CD14-positive monocyte (primary cell): ENCODE measurements at regions not wholly inside any gene's neighbourhood (a gene's known extent, or its start where the extent isn't known, plus 50 kb on each side); places are given as distances from the start of the nearest gene placed in this dataset.

Experiments
- DNase-seq, 3 donors: peaks; one replicate each; pipeline ENCODE4 v3.0.0-alpha.2; 2011 to 2022
- H2AFZ ChIP-seq: 2 replicates; pipeline ENCODE4 v1.6.0; 2012; ENCODE audit warnings: mild to moderate bottlenecking, low read depth, low read length, inconsistent platforms; ENCODE audit not compliant: insufficient read depth, poor library complexity, severe bottlenecking
- H3K27ac ChIP-seq, 2 donors: 1 replicate in 1 of 2; 2 replicates in 1 of 2; pipeline ENCODE4 v1.5.1; 2012 to 2013; ENCODE audit warnings: low read length in 2 of 2, control low read depth in 1 of 2, inconsistent platforms in 1 of 2, low read depth in 1 of 2, mild to moderate bottlenecking in 1 of 2
- H3K27me3 ChIP-seq, 2 donors: one replicate each; pipeline versions ENCODE4 v1.6.0 to v1.6.1; 2011 to 2013; ENCODE audit warnings: low read length in 2 of 2; ENCODE audit not compliant: control insufficient read depth in 2 of 2, insufficient read depth in 2 of 2
- H3K36me3 ChIP-seq, 2 donors: replicated peaks in 1 of 2; 1 replicate in 1 of 2; 2 replicates in 1 of 2; pipeline versions ENCODE4 v1.5.1 to v1.6.1; 2012 to 2013; ENCODE audit warnings: low read length in 2 of 2, control low read depth in 1 of 2, inconsistent platforms in 1 of 2, mild to moderate bottlenecking in 1 of 2; ENCODE audit not compliant: insufficient read depth in 2 of 2, control insufficient read depth in 1 of 2
- H3K4me1 ChIP-seq, 2 donors: 1 replicate in 1 of 2; 2 replicates in 1 of 2; pipeline versions ENCODE4 v1.5.1 to v1.6.1; 2012 to 2013; ENCODE audit warnings: low read length in 2 of 2, control low read depth in 1 of 2, inconsistent platforms in 1 of 2, mild to moderate bottlenecking in 1 of 2, moderate library complexity in 1 of 2; ENCODE audit not compliant: insufficient read depth in 2 of 2, control insufficient read depth in 1 of 2
- H3K4me2 ChIP-seq: replicated peaks from 2 replicates; pipeline ENCODE3; 2012; ENCODE audit warnings: low read length, moderate library complexity, mild to moderate bottlenecking; ENCODE audit not compliant: poor library complexity, severe bottlenecking; ENCODE audit errors: extremely low read depth
- H3K4me3 ChIP-seq, 3 experiments: fragments of 200-600 bp in 1 of 3; sonication (generic) in 1 of 3; replicated peaks in 1 of 3; 1 replicate in 2 of 3; 2 replicates in 1 of 3; pipeline ENCODE4 v1.5.1; 2011 to 2013; ENCODE audit warnings: low read length in 3 of 3, mild to moderate bottlenecking in 3 of 3, control low read depth in 2 of 3, low read depth in 2 of 3, inconsistent platforms in 1 of 3, moderate library complexity in 1 of 3
- H3K79me2 ChIP-seq: 2 replicates; pipeline ENCODE4 v1.6.0; 2012; ENCODE audit warnings: mild to moderate bottlenecking, control low read depth, inconsistent platforms, low read length, moderate library complexity; ENCODE audit not compliant: insufficient read depth
- H3K9ac ChIP-seq: 2 replicates; pipeline ENCODE4 v1.6.0; 2017; ENCODE audit warnings: low read length, mild to moderate bottlenecking; ENCODE audit not compliant: insufficient read depth, poor library complexity, severe bottlenecking
- H3K9me3 ChIP-seq, 2 donors: replicated peaks in 1 of 2; 1 replicate in 1 of 2; 2 replicates in 1 of 2; pipeline versions ENCODE4 v1.5.1 to v1.6.1; 2012 to 2013; ENCODE audit warnings: low read length in 2 of 2, control low read depth in 1 of 2; ENCODE audit not compliant: control insufficient read depth in 1 of 2, insufficient read depth in 1 of 2
- H4K20me1 ChIP-seq: 2 replicates; pipeline ENCODE4 v1.6.0; 2012; ENCODE audit warnings: mild to moderate bottlenecking, low read length, control low read depth, moderate library complexity; ENCODE audit not compliant: insufficient read depth
- H3K27ac Mint-ChIP-seq, 7 donors: one replicate each; pipeline ENCODE4 v1.8.0; 2020; ENCODE audit warnings: mild to moderate bottlenecking in 7 of 7, mixed read lengths in 7 of 7, moderate library complexity in 6 of 7, inconsistent platforms in 2 of 7
- H3K27me3 Mint-ChIP-seq, 3 donors: one replicate each; pipeline ENCODE4 v1.8.0; 2021 to 2022; ENCODE audit warnings: low read depth in 3 of 3, mild to moderate bottlenecking in 3 of 3, mixed read lengths in 3 of 3, moderate library complexity in 3 of 3, inconsistent platforms in 1 of 3
- H3K36me3 Mint-ChIP-seq, 2 donors: one replicate each; pipeline ENCODE4 v1.8.0; 2020; ENCODE audit warnings: mixed read lengths in 2 of 2, inconsistent platforms in 1 of 2, mild to moderate bottlenecking in 1 of 2
- H3K4me1 Mint-ChIP-seq: one replicate; pipeline ENCODE4 v1.8.0; 2020; ENCODE audit warnings: mild to moderate bottlenecking, mixed read lengths
- H3K4me3 Mint-ChIP-seq, 2 donors: one replicate each; pipeline ENCODE4 v1.8.0; 2020; ENCODE audit warnings: mild to moderate bottlenecking in 2 of 2, mixed read lengths in 2 of 2, moderate library complexity in 1 of 2
- H3K9me3 Mint-ChIP-seq, 7 donors: one replicate each; pipeline ENCODE4 v1.8.0; 2020 to 2022; ENCODE audit warnings: mixed read lengths in 7 of 7, mild to moderate bottlenecking in 6 of 7, moderate library complexity in 6 of 7, inconsistent platforms in 2 of 7
- WGBS: methylation state at CpG from one replicate; pipeline ENCODE4 v1.1.5; 2013; ENCODE audit warnings: missing lambda C conversion rate; ENCODE audit not compliant: insufficient coverage; 5-methylcytosine and 5-hydroxymethylcytosine counted together
- intact Hi-C, 2 donors: fragments of 100-400 bp; cut with micrococcal nuclease; formaldehyde crosslinking; loops; one replicate each; pipeline versions ENCODE4 v1.15.0 to v1.15.1; 2023
- TF ChIP-seq, protein P1 (sequence below): fragments of 200-600 bp; IDR thresholded peaks from one replicate; pipeline ENCODE4 v1.8.0; 2022; ENCODE audit warnings: antibody characterized with exemption, mild to moderate bottlenecking

DNA sequence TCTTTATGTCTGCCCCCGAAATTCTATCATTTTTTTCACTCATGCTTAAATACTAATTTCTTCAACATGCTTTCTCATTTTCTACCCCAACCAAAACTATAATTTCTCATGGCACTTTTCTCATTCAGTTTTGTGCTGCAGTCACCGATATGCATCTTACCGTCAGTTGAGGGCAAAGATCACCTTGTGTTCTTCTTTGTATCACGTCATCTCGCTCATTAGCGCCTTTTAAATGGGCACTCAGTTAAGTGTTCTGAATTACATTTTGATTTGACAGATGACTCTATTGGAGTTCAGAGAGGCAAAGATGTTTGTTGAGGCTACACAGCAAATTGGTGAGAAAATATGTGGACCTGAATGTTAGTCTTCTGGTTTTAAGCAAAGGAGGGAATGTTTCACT, 211.7 kb upstream of the GLRA1 start:
- H3K27ac Mint-ChIP-seq, result no peak overlapping the region
- H3K27me3 Mint-ChIP-seq, result peaks cover 0 to 3% (median 0%) of the 10 kb centered on the region in 3 donors
- DNase-seq, result no peak
- Histone ChIP-seq H2AFZ (no peak overlapping the region), H3K4me3 (no peak overlapping the region), H3K27me3 (no peaks in the 10 kb centered on the region), H3K4me2 (no peak overlapping the region), H3K9me3 (no peaks in the 10 kb centered on the region), H4K20me1 (no peaks in the 10 kb centered on the region), H3K9ac (no peak overlapping the region), H3K36me3 (no peaks in the 10 kb centered on the region), H3K79me2 (no peaks in the 10 kb centered on the region), H3K27ac (no peak overlapping the region), H3K4me1 (no peaks in the 10 kb centered on the region)
- WGBS, result 82% methylated on average over 6 of the region's 6 CpGs
- no peaks in the 10 kb centered on the region for H3K36me3 Mint-ChIP-seq
- TF ChIP-seq, protein P1, sequence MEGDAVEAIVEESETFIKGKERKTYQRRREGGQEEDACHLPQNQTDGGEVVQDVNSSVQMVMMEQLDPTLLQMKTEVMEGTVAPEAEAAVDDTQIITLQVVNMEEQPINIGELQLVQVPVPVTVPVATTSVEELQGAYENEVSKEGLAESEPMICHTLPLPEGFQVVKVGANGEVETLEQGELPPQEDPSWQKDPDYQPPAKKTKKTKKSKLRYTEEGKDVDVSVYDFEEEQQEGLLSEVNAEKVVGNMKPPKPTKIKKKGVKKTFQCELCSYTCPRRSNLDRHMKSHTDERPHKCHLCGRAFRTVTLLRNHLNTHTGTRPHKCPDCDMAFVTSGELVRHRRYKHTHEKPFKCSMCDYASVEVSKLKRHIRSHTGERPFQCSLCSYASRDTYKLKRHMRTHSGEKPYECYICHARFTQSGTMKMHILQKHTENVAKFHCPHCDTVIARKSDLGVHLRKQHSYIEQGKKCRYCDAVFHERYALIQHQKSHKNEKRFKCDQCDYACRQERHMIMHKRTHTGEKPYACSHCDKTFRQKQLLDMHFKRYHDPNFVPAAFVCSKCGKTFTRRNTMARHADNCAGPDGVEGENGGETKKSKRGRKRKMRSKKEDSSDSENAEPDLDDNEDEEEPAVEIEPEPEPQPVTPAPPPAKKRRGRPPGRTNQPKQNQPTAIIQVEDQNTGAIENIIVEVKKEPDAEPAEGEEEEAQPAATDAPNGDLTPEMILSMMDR, result no peak
- no peak overlapping the region for H3K4me3 Mint-ChIP-seq
- H3K4me1 Mint-ChIP-seq, result no peaks in the 10 kb centered on the region
- intact Hi-C loops, result no loop called here
- peaks cover 0 to 3% (median 0%) of the 10 kb centered on the region in 7 donors for H3K9me3 Mint-ChIP-seq

DNA sequence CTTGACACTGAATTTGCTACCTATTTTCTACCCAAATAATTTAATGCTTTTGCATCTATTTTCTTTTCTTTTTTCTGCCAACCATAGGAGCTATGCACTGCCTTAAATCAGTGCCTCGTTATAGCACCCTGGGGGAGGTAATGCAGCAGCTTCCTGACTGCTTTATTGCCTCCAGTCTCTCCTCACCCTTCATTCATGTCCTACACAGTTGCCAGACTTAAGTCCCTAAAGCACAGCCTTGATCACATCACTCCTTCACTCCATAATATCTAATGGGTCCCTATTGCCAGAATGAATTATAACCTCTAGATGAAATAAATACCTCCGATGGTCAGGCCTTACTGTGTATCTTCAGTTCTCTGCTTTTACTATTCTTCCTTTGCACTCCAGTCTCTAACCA, 211.2 kb upstream of the GLRA1 start:
- no peak overlapping the region for H3K27ac Mint-ChIP-seq
- Histone ChIP-seq H4K20me1 (no peaks in the 10 kb centered on the region), H3K36me3 (no peaks in the 10 kb centered on the region), H3K27me3 (no peaks in the 10 kb centered on the region), H3K9me3 (no peaks in the 10 kb centered on the region), H2AFZ (no peak overlapping the region), H3K9ac (no peak overlapping the region), H3K4me1 (no peaks in the 10 kb centered on the region), H3K4me3 (no peak overlapping the region), H3K4me2 (no peak overlapping the region), H3K27ac (no peak overlapping the region), H3K79me2 (no peaks in the 10 kb centered on the region)
- WGBS, result 86% methylated on average over 1 of the region's 2 CpGs
- no peak overlapping the region for H3K4me3 Mint-ChIP-seq
- DNase-seq, result no peak
- H3K27me3 Mint-ChIP-seq, result peaks cover 0 to 3% (median 0%) of the 10 kb centered on the region in 3 donors
- TF ChIP-seq, protein P1, result no peak
- H3K4me1 Mint-ChIP-seq, result no peaks in the 10 kb centered on the region
- H3K36me3 Mint-ChIP-seq, result no peaks in the 10 kb centered on the region
- H3K9me3 Mint-ChIP-seq, result peaks cover 0 to 3% (median 0%) of the 10 kb centered on the region in 7 donors
- intact Hi-C loops, result no loop called here
